C4-2B (cell line): ENCODE measurements at regions not wholly inside any gene's neighbourhood (a gene's known extent, or its start where the extent isn't known, plus 50 kb on each side); places are given as distances from the start of the nearest gene placed in this dataset.

Source experiments
- CTCF ChIP-seq: fragments of 450-650 bp; conservative IDR thresholded peaks from 2 replicates; pipeline ENCODE4 v1.5.1; 2017; ENCODE audit warnings: mild to moderate bottlenecking
- ZFX ChIP-seq: fragments of 450-650 bp; IDR thresholded peaks from 2 replicates; pipeline ENCODE4 v1.6.1; 2017

GRCh38 chr2:67309281-67309680 lies 87.9 kb upstream of the ETAA1 start:
- TF ChIP-seq CTCF (no peak), ZFX (no peak)
